WTC11 (cell line): ENCODE measurements at regions not wholly inside any gene's neighbourhood (a gene's known extent, or its start where the extent isn't known, plus 50 kb on each side); places are given as distances from the start of the nearest gene placed in this dataset.

ENCODE experiments used
- AFF4 ChIP-seq: sonication (generic); formaldehyde crosslinking; IDR thresholded peaks from 2 replicates; pipeline ENCODE4 v1.8.1; 2023; ENCODE audit warnings: mild to moderate bottlenecking, missing genetic modification reagents, borderline replicate concordance
- ATF6 ChIP-seq: sonication (generic); formaldehyde crosslinking; IDR thresholded peaks from 2 replicates; pipeline ENCODE4 v1.8.1; 2023; ENCODE audit warnings: mild to moderate bottlenecking, missing genetic modification reagents
- CTCF ChIP-seq: fragments of 200-600 bp; IDR thresholded peaks from 2 replicates; pipeline ENCODE4 v1.8.0; 2022; ENCODE audit warnings: antibody characterized with exemption
- ESRRA ChIP-seq: sonication (generic); formaldehyde crosslinking; IDR thresholded peaks from 2 replicates; pipeline ENCODE4 v1.8.1; 2022; ENCODE audit warnings: mild to moderate bottlenecking, missing genetic modification reagents, borderline replicate concordance
- ETV6 ChIP-seq: sonication (generic); formaldehyde crosslinking; IDR thresholded peaks from 2 replicates; pipeline ENCODE4 v1.8.1; 2022; ENCODE audit warnings: mild to moderate bottlenecking, missing genetic modification reagents
- HMGXB4 ChIP-seq: sonication (generic); formaldehyde crosslinking; IDR thresholded peaks from 2 replicates; pipeline ENCODE4 v1.8.1; 2023; ENCODE audit warnings: mild to moderate bottlenecking, moderate library complexity, missing genetic modification reagents
- JUN ChIP-seq: sonication (generic); formaldehyde crosslinking; IDR thresholded peaks from 2 replicates; pipeline ENCODE4 v1.8.0; 2023; ENCODE audit warnings: mild to moderate bottlenecking, missing genetic modification reagents
- MAX ChIP-seq: sonication (generic); formaldehyde crosslinking; IDR thresholded peaks from 2 replicates; pipeline ENCODE4 v1.8.0; 2022; ENCODE audit warnings: mild to moderate bottlenecking, missing genetic modification reagents
- NFE2L1 ChIP-seq: sonication (generic); formaldehyde crosslinking; IDR thresholded peaks from 2 replicates; pipeline ENCODE4 v1.8.1; 2023; ENCODE audit warnings: missing genetic modification reagents
- NR1H2 ChIP-seq: sonication (generic); formaldehyde crosslinking; IDR thresholded peaks from 2 replicates; pipeline ENCODE4 v1.9.0; 2021; ENCODE audit warnings: mild to moderate bottlenecking, moderate library complexity, missing genetic modification reagents
- TEAD1 ChIP-seq: sonication (generic); formaldehyde crosslinking; IDR thresholded peaks from 2 replicates; pipeline ENCODE4 v1.8.0; 2022; ENCODE audit warnings: mild to moderate bottlenecking, missing genetic modification reagents
- USF1 ChIP-seq: sonication (generic); formaldehyde crosslinking; IDR thresholded peaks from 2 replicates; pipeline ENCODE4 v1.8.0; 2022; ENCODE audit warnings: mild to moderate bottlenecking, missing genetic modification reagents
- ZNF232 ChIP-seq: sonication (generic); formaldehyde crosslinking; IDR thresholded peaks from 2 replicates; pipeline ENCODE4 v1.8.0; 2022; ENCODE audit warnings: mild to moderate bottlenecking, missing genetic modification reagents

- TF ChIP-seq MAX (CRISPR knock-in tag): no peak
- no peak for TF ChIP-seq CTCF
- TF ChIP-seq AFF4 (CRISPR knock-in tag): no peak
- TF ChIP-seq HMGXB4 (CRISPR knock-in tag): no peak
- TF ChIP-seq JUN (CRISPR knock-in tag): no peak
- TF ChIP-seq NFE2L1 (CRISPR knock-in tag): no peak
- no peak for TF ChIP-seq ZNF232
- TF ChIP-seq ATF6: no peak
- TF ChIP-seq NR1H2 (CRISPR knock-in tag): no peak
- no peak for TF ChIP-seq TEAD1 (CRISPR knock-in tag)
- no peak for TF ChIP-seq USF1
- no peak for TF ChIP-seq ESRRA (CRISPR knock-in tag)
- TF ChIP-seq ETV6 (CRISPR knock-in tag): no peak
These were observed 277.4 kb upstream of the GRIA3 start for GRCh38 chrX:122906726-122907125.
